Epithelial cell of esophagus (primary cell): ENCODE measurements at regions not wholly inside any gene's neighbourhood (a gene's known extent, or its start where the extent isn't known, plus 50 kb on each side); places are given as distances from the start of the nearest gene placed in this dataset.

ENCODE experiments used
- DNase-seq: peaks from one replicate; pipeline ENCODE4 v3.0.0; 2010; ENCODE audit warnings: low read depth
- H3K4me3 ChIP-seq: 2 replicates; pipeline ENCODE4 v1.5.1; 2011; ENCODE audit warnings: mild to moderate bottlenecking, low read length, control low read depth
- CTCF ChIP-seq: IDR thresholded peaks from 2 replicates; pipeline ENCODE4 v1.5.1; 2011; ENCODE audit warnings: low read depth, mild to moderate bottlenecking, low read length, control low read depth, inconsistent platforms; ENCODE audit not compliant: insufficient read depth; ENCODE audit errors: missing control alignments

GRCh38 chr20:23147964-23148730 lies 62.0 kb upstream of the CD93 start:
- peak; percentile 74 for DNase-seq
- no peak for TF ChIP-seq CTCF
- H3K4me3 ChIP-seq = no peak overlapping the region

- no peak for TF ChIP-seq CTCF
- H3K4me3 ChIP-seq = no peak overlapping the region
- no peak for DNase-seq
Measured at GRCh38 chr20:23147647-23147963, 61.5 kb upstream of the CD93 start.

DNA sequence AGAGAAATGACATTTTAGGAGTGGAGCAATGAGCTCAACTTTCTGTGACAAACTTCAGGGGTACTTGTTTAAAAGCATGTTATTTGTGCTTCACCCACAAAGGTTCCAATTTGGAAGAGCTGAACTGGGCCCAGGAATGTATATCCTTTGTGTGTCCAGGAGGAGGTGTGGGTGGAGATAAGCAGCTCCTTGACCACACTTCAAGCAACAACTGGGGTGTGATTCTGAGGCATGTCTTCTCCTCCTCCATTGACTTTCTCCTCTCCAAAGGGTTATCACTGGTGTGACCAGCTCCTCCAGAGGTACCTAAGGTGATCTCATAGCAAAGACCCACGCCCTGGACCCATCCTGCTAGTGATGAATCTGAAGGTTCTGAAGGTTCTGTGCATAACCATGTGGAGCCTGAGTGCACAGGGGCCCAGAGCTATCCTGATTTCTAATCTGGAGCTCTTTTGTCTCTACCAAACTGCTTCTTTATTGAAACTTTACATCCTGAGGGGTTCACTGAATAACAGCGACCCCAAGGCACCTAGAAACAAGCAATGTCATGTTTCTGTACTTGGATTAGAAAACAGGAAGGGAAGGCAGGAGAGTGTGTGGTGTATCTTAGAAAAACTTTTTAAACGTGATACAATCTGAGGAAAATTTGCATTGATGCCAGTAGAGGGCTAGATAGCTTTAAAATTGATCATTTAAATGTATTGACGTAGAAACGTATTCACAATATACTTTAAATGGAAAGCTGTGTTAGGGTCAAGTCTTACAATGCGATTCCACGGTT lies 60.9 kb upstream of the CD93 start:
- TF ChIP-seq CTCF = no peak
- DNase-seq = no peak
- no peak overlapping the region for H3K4me3 ChIP-seq

GRCh38 chr20:23146181-23146580 lies 60.1 kb upstream of the CD93 start:
- DNase-seq = no peak
- no peak overlapping the region for H3K4me3 ChIP-seq
- no peak for TF ChIP-seq CTCF

DNA sequence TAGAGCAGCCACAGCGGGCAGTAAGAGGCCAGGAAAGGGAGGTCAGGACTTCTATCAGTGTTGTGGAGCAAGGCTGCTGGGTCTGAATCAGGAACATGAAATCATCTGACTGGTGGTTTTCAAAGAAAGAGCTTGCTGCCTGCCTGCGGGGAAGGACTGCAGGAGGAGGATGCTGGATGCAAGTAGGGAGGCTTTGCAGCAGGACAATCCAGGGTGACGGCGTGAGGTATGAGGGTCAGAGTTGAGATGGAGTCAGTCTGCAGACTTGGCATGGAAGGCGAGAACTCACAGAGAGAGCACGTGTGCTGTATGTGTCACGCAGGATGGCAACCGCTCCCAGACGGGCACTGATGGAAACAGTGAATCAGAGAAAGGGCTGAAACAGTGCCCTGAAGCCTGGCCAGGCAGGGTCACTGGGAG lies 59.2 kb upstream of the CD93 start:
- DNase-seq = peak; percentile 37
- no peak for TF ChIP-seq CTCF

GRCh38 chr20:23144856-23145255 lies 58.7 kb upstream of the CD93 start:
- TF ChIP-seq CTCF = no peak
- no peak for DNase-seq
- H3K4me3 ChIP-seq = no peak overlapping the region

More for the DNA sequence above, 59.2 kb upstream of the CD93 start:
- H3K4me3 ChIP-seq = no peak overlapping the region
